ENCODE measurements at regions not wholly inside any gene's neighbourhood (a gene's known extent, or its start where the extent isn't known, plus 50 kb on each side); places are given as distances from the start of the nearest gene placed in this dataset.

DNA sequence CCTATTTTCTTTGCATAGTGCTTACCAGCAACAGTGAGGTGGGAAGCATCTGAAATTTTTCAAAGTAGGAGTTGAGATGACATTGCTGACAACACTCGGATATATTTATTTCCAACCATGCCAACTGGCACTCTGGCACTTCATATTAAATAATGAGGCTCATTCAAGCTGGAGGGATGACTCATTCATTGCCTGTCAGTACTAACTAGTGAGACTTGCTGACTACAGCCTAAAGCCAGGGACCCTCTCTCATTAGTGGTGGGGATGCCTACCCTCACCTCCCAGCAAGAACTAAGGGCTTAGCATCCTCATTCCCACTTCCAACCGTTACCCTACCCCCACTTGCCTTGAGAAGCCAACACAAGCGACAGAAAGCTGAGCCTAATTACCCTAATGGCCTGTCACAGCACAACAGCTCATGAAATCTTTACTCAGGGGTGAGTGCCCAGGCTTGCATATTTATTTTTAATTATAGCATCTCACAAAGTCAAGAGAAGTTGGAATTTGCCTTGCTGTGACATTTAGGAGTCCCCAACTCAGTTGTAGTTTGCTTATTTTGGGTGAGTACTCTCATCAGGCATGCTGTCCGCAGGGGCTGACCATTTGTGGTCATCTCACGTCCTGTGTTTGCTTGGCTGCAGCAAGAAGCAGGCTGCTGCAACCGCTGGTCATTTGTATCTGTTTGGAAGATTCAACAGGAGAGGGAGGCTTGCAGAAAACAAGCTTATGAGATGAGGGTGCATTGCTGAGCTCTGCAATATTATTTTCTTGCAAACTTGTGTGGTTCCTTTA, 181.6 kb upstream of the POU2AF2 start:
- TF ChIP-seq, protein P1, sequence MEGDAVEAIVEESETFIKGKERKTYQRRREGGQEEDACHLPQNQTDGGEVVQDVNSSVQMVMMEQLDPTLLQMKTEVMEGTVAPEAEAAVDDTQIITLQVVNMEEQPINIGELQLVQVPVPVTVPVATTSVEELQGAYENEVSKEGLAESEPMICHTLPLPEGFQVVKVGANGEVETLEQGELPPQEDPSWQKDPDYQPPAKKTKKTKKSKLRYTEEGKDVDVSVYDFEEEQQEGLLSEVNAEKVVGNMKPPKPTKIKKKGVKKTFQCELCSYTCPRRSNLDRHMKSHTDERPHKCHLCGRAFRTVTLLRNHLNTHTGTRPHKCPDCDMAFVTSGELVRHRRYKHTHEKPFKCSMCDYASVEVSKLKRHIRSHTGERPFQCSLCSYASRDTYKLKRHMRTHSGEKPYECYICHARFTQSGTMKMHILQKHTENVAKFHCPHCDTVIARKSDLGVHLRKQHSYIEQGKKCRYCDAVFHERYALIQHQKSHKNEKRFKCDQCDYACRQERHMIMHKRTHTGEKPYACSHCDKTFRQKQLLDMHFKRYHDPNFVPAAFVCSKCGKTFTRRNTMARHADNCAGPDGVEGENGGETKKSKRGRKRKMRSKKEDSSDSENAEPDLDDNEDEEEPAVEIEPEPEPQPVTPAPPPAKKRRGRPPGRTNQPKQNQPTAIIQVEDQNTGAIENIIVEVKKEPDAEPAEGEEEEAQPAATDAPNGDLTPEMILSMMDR (IDR thresholded peaks at IDR 0.05) = no peak
- no peak for TF ChIP-seq POLR2A (IDR thresholded peaks at IDR 0.05)
